GM12864 (cell line): ENCODE measurements at regions not wholly inside any gene's neighbourhood (a gene's known extent, or its start where the extent isn't known, plus 50 kb on each side); places are given as distances from the start of the nearest gene placed in this dataset.

Source experiments
- DNase-seq: peaks from one replicate; pipeline ENCODE4 v3.0.0-alpha.2; 2011; ENCODE audit warnings: low read depth
- H3K4me3 ChIP-seq: 2 replicates; pipeline ENCODE4 v1.5.1; 2011; ENCODE audit warnings: mild to moderate bottlenecking, low read depth, low read length, control low read depth
- CTCF ChIP-seq: IDR thresholded peaks from 2 replicates; pipeline ENCODE4 v1.5.1; 2011; ENCODE audit warnings: low read depth, mild to moderate bottlenecking, moderate library complexity, low read length, control low read depth, inconsistent platforms; ENCODE audit errors: missing control alignments

- no peak overlapping the region for H3K4me3 ChIP-seq
- no peak for TF ChIP-seq CTCF
- no peak for DNase-seq
These were observed 59.6 kb upstream of the ARID1B start for GRCh38 chr6:156717542-156717941.

GRCh38 chr6:156715839-156716238 is 61.3 kb upstream of the ARID1B start:
- no peak overlapping the region for H3K4me3 ChIP-seq
- DNase-seq: no peak
- no peak for TF ChIP-seq CTCF

- no peak for DNase-seq
- no peak overlapping the region for H3K4me3 ChIP-seq
- TF ChIP-seq CTCF: no peak
These were observed 63.6 kb upstream of the ARID1B start for GRCh38 chr6:156713548-156713947.

GRCh38 chr6:156710479-156710878 is 66.7 kb upstream of the ARID1B start:
- TF ChIP-seq CTCF: no peak
- no peak overlapping the region for H3K4me3 ChIP-seq
- DNase-seq: no peak

- TF ChIP-seq CTCF: no peak
- H3K4me3 ChIP-seq: no peak overlapping the region
- DNase-seq: no peak
These were observed 69.4 kb upstream of the ARID1B start for GRCh38 chr6:156707818-156708217.

- no peak for DNase-seq
- no peak for TF ChIP-seq CTCF
- H3K4me3 ChIP-seq: no peak overlapping the region
These were observed 73.5 kb upstream of the ARID1B start for GRCh38 chr6:156703719-156704118.

- H3K4me3 ChIP-seq: no peak overlapping the region
- TF ChIP-seq CTCF: no peak
- DNase-seq: no peak
These were observed 75.2 kb upstream of the ARID1B start for GRCh38 chr6:156701966-156702365.
